Liver (tissue), 8 donors: ENCODE measurements at regions not wholly inside any gene's neighbourhood (a gene's known extent, or its start where the extent isn't known, plus 50 kb on each side); places are given as distances from the start of the nearest gene placed in this dataset.

Experiments
- DNase-seq: peaks from one replicate; pipeline ENCODE4 v3.0.0-alpha.2; 2017; ENCODE audit warnings: low spot score
- H3K27ac ChIP-seq, 2 donors: one replicate each; pipeline ENCODE4 v1.7.0; 2013; ENCODE audit warnings: inconsistent platforms in 2 of 2, low read length in 2 of 2, control low read depth in 1 of 2, low read depth in 1 of 2, mild to moderate bottlenecking in 1 of 2
- H3K27me3 ChIP-seq, 4 donors: one replicate each; pipeline versions ENCODE4 v1.6.1 to v1.7.0; 2013; ENCODE audit warnings: low read length in 3 of 4, inconsistent platforms in 1 of 4, mild to moderate bottlenecking in 1 of 4, moderate library complexity in 1 of 4; ENCODE audit not compliant: control insufficient read depth in 4 of 4, insufficient read depth in 4 of 4
- H3K36me3 ChIP-seq, 4 donors: one replicate each; pipeline versions ENCODE4 v1.6.1 to v1.7.0; 2013; ENCODE audit warnings: low read length in 3 of 4, mild to moderate bottlenecking in 3 of 4, low read depth in 1 of 4, moderate library complexity in 1 of 4; ENCODE audit not compliant: control insufficient read depth in 4 of 4, insufficient read depth in 3 of 4
- H3K4me1 ChIP-seq, 4 donors: one replicate each; pipeline versions ENCODE4 v1.6.1 to v1.7.0; 2013; ENCODE audit warnings: low read length in 3 of 4, mild to moderate bottlenecking in 3 of 4, moderate library complexity in 1 of 4; ENCODE audit not compliant: control insufficient read depth in 4 of 4, insufficient read depth in 4 of 4
- H3K4me3 ChIP-seq, 3 donors: one replicate each; pipeline versions ENCODE4 v1.6.1 to v1.7.0; 2013; ENCODE audit warnings: low read length in 3 of 3, control low read depth in 1 of 3, low read depth in 1 of 3, mild to moderate bottlenecking in 1 of 3
- H3K9ac ChIP-seq, 2 donors: one replicate each; pipeline ENCODE4 v1.7.0; 2013; ENCODE audit warnings: low read length in 2 of 2, mild to moderate bottlenecking in 2 of 2, moderate library complexity in 2 of 2, control low read depth in 1 of 2, low read depth in 1 of 2
- H3K9me3 ChIP-seq, 4 donors: one replicate each; pipeline versions ENCODE4 v1.6.1 to v1.7.0; 2013; ENCODE audit warnings: low read length in 3 of 4; ENCODE audit not compliant: control insufficient read depth in 4 of 4
- CTCF ChIP-seq: fragments of 150-350 bp; IDR thresholded peaks from 2 replicates; pipeline ENCODE4 v1.5.1; 2017; ENCODE audit warnings: improper control_type of control experiment, low read depth, low read length; ENCODE audit not compliant: missing input control
- EGR1 ChIP-seq, 2 donors: IDR thresholded peaks; 2 replicates each; pipeline ENCODE4 v1.6.1; 2016 to 2018; ENCODE audit warnings: antibody characterized with exemption in 2 of 2, low read depth in 2 of 2
- FOXA1 ChIP-seq: IDR thresholded peaks from 2 replicates; pipeline ENCODE4 v1.6.1; 2016; ENCODE audit warnings: antibody characterized with exemption
- FOXA2 ChIP-seq: IDR thresholded peaks from 2 replicates; pipeline ENCODE4 v1.6.1; 2016; ENCODE audit warnings: antibody characterized with exemption
- GABPA ChIP-seq, 2 donors: IDR thresholded peaks in 1 of 2; conservative IDR thresholded peaks in 1 of 2; 2 replicates each; pipeline ENCODE4 v1.6.1; 2016; ENCODE audit warnings: antibody characterized with exemption in 2 of 2, mild to moderate bottlenecking in 1 of 2, moderate library complexity in 1 of 2
- HNF4A ChIP-seq, 2 donors: conservative IDR thresholded peaks; 2 replicates each; pipeline ENCODE4 v1.6.1; 2016; ENCODE audit warnings: antibody characterized with exemption in 2 of 2, mild to moderate bottlenecking in 2 of 2
- HNF4G ChIP-seq: IDR thresholded peaks from 2 replicates; pipeline ENCODE4 v1.6.1; 2016; ENCODE audit warnings: antibody characterized with exemption
- JUND ChIP-seq, 2 donors: IDR thresholded peaks; 2 replicates each; pipeline ENCODE4 v1.6.1; 2016; ENCODE audit warnings: antibody characterized with exemption in 2 of 2
- MAX ChIP-seq: IDR thresholded peaks from 2 replicates; pipeline ENCODE4 v1.6.1; 2016; ENCODE audit warnings: antibody characterized with exemption
- NR2F2 ChIP-seq: IDR thresholded peaks from 2 replicates; pipeline ENCODE4 v1.6.1; 2016; ENCODE audit warnings: antibody characterized with exemption
- RAD21 ChIP-seq, 2 donors: IDR thresholded peaks; 2 replicates each; pipeline ENCODE4 v1.6.1; 2016; ENCODE audit warnings: antibody characterized with exemption in 2 of 2, mild to moderate bottlenecking in 2 of 2
- RXRA ChIP-seq, 2 donors: IDR thresholded peaks; 2 replicates each; pipeline ENCODE4 v1.6.1; 2017 to 2018; ENCODE audit warnings: antibody characterized with exemption in 2 of 2, mild to moderate bottlenecking in 1 of 2
- SP1 ChIP-seq: IDR thresholded peaks from 2 replicates; pipeline ENCODE4 v1.6.1; 2018; ENCODE audit warnings: antibody characterized with exemption, mild to moderate bottlenecking
- TAF1 ChIP-seq: conservative IDR thresholded peaks from 2 replicates; pipeline ENCODE4 v1.6.1; 2016; ENCODE audit warnings: antibody characterized with exemption, mild to moderate bottlenecking
- YY1 ChIP-seq: IDR thresholded peaks from 2 replicates; pipeline ENCODE4 v1.6.1; 2016; ENCODE audit warnings: antibody characterized with exemption, mild to moderate bottlenecking
- WGBS: extraction: QIAGEN DNeasy Blood & Tissue Kit; methylation state at CpG from one replicate; pipeline ENCODE4 v1.1.7; 2013; 5-methylcytosine and 5-hydroxymethylcytosine counted together
- TF ChIP-seq, protein P1 (sequence below): IDR thresholded peaks from 2 replicates; pipeline ENCODE4 v1.6.1; 2016; ENCODE audit warnings: antibody characterized with exemption, mild to moderate bottlenecking
- TF ChIP-seq, protein P2 (sequence below): IDR thresholded peaks from 2 replicates; pipeline ENCODE4 v1.6.1; 2016; ENCODE audit warnings: antibody characterized with exemption
- donor health status: healthy.
- donor health status: healthy.
- donor health status: healthy.
- donor health status: healthy.
- donor health status: healthy.

- no peaks in the 10 kb centered on the region for H3K27me3 ChIP-seq
- no peak overlapping the region for H3K4me3 ChIP-seq
- no peak overlapping the region for H3K27ac ChIP-seq
- H3K9me3 ChIP-seq, result peaks cover 0 to 3% (median 0%) of the 10 kb centered on the region in 4 donors
- WGBS, result 85% methylated on average over 2 of the region's 2 CpGs
- H3K4me1 ChIP-seq, result no peaks in the 10 kb centered on the region
- no peak overlapping the region for H3K9ac ChIP-seq
- TF ChIP-seq, protein P1, sequence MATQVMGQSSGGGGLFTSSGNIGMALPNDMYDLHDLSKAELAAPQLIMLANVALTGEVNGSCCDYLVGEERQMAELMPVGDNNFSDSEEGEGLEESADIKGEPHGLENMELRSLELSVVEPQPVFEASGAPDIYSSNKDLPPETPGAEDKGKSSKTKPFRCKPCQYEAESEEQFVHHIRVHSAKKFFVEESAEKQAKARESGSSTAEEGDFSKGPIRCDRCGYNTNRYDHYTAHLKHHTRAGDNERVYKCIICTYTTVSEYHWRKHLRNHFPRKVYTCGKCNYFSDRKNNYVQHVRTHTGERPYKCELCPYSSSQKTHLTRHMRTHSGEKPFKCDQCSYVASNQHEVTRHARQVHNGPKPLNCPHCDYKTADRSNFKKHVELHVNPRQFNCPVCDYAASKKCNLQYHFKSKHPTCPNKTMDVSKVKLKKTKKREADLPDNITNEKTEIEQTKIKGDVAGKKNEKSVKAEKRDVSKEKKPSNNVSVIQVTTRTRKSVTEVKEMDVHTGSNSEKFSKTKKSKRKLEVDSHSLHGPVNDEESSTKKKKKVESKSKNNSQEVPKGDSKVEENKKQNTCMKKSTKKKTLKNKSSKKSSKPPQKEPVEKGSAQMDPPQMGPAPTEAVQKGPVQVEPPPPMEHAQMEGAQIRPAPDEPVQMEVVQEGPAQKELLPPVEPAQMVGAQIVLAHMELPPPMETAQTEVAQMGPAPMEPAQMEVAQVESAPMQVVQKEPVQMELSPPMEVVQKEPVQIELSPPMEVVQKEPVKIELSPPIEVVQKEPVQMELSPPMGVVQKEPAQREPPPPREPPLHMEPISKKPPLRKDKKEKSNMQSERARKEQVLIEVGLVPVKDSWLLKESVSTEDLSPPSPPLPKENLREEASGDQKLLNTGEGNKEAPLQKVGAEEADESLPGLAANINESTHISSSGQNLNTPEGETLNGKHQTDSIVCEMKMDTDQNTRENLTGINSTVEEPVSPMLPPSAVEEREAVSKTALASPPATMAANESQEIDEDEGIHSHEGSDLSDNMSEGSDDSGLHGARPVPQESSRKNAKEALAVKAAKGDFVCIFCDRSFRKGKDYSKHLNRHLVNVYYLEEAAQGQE, result no peak
- no peak for TF ChIP-seq HNF4A (conservative IDR thresholded peaks at IDR 0.05)
- TF ChIP-seq TAF1, result no peak
- TF ChIP-seq HNF4G, result no peak
- no peak for TF ChIP-seq GABPA (IDR thresholded peaks at IDR 0.05 in 1 of 2, conservative IDR thresholded peaks at IDR 0.05 in 1 of 2)
- TF ChIP-seq NR2F2, result no peak
- no peak for TF ChIP-seq FOXA1
- TF ChIP-seq JUND (IDR thresholded peaks at IDR 0.05), result no peak
- TF ChIP-seq, protein P2, sequence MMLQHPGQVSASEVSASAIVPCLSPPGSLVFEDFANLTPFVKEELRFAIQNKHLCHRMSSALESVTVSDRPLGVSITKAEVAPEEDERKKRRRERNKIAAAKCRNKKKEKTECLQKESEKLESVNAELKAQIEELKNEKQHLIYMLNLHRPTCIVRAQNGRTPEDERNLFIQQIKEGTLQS, result no peak
- TF ChIP-seq SP1, result no peak
- no peak for TF ChIP-seq RAD21 (IDR thresholded peaks at IDR 0.05)
- no peak for TF ChIP-seq MAX
- no peak for TF ChIP-seq CTCF
- TF ChIP-seq RXRA (IDR thresholded peaks at IDR 0.05), result no peak
- no peak for TF ChIP-seq EGR1 (IDR thresholded peaks at IDR 0.05; ENCODE audit: low read depth in 2 of 2)
- no peak for TF ChIP-seq YY1
- DNase-seq, result no peak
- no peaks in the 10 kb centered on the region for H3K36me3 ChIP-seq
Measured at GRCh38 chr3:95055288-95055687, 992.4 kb downstream of the NSUN3 start.

DNA sequence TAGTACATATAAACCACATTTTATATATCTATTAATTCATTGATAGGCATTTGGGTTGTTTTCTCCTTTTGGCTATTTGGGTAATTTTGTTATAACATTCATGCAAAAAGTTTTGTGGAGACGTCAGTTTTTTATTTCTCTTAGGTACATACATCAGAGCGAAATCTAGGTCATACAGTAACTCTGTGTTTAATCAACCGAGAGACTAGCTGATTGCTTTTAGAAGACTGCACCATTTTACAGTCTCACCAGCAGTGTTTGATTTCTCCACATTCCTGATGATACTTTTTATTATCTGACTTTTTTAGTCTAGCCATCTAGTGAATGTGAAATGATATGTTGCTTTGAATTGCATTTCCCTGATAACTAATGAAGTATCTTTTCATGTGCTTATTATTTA lies 1019.3 kb downstream of the NSUN3 start:
- H3K9ac ChIP-seq, result no peak overlapping the region
- 75% methylated on average over 3 of the region's 3 CpGs for WGBS
- H3K9me3 ChIP-seq, result no peaks in the 10 kb centered on the region
- DNase-seq, result no peak
- H3K27ac ChIP-seq, result no peak overlapping the region
- H3K4me3 ChIP-seq, result no peak overlapping the region
- H3K27me3 ChIP-seq, result no peaks in the 10 kb centered on the region
- TF ChIP-seq FOXA2 (no peak), SP1 (no peak)
- TF ChIP-seq, protein P1, result no peak
- H3K36me3 ChIP-seq, result no peaks in the 10 kb centered on the region
- H3K4me1 ChIP-seq, result no peaks in the 10 kb centered on the region
